ENCODE measurements at regions not wholly inside any gene's neighbourhood (a gene's known extent, or its start where the extent isn't known, plus 50 kb on each side); places are given as distances from the start of the nearest gene placed in this dataset.

GRCh38 chr14:104282332-104283196 is 144.2 kb downstream of the KIF26A start:
- CTCF ChIA-PET, result no interaction called here

GRCh38 chr14:104283197-104284106 is 145.1 kb downstream of the KIF26A start:
- TF ChIP-seq CTCF (IDR thresholded peaks at IDR 0.05; ENCODE audit: control extremely low read depth, extremely low read depth, low read depth, missing control alignments), result no peak
- ChIA-PET POLR2A (no interaction called here), CTCF (no interaction called here)
- no peak for DNase-seq (ENCODE audit: extremely low spot score)

More at GRCh38 chr14:104282332-104283196, 144.2 kb downstream of the KIF26A start:
- no peak for TF ChIP-seq CTCF (IDR thresholded peaks at IDR 0.05; ENCODE audit: control extremely low read depth, extremely low read depth, low read depth, missing control alignments)
- POLR2A ChIA-PET, result no interaction called here
- no peak for DNase-seq (ENCODE audit: extremely low spot score)

- no peak for DNase-seq (ENCODE audit: extremely low spot score)
- ChIA-PET POLR2A (no interaction called here), CTCF (no interaction called here)
- TF ChIP-seq CTCF (IDR thresholded peaks at IDR 0.05; ENCODE audit: control extremely low read depth, extremely low read depth, low read depth, missing control alignments), result no peak
Measured at GRCh38 chr14:104284107-104284592, 145.8 kb downstream of the KIF26A start.

GRCh38 chr14:104284636-104285507 is 146.5 kb downstream of the KIF26A start:
- no peak for TF ChIP-seq CTCF (IDR thresholded peaks at IDR 0.05; ENCODE audit: control extremely low read depth, extremely low read depth, low read depth, missing control alignments)
- CTCF ChIA-PET, result no interaction called here

GRCh38 chr14:104285508-104285840 is 147.1 kb downstream of the KIF26A start:
- ChIA-PET POLR2A (no interaction called here), CTCF (no interaction called here)
- TF ChIP-seq CTCF (IDR thresholded peaks at IDR 0.05; ENCODE audit: control extremely low read depth, extremely low read depth, low read depth, missing control alignments), result no peak
- DNase-seq (ENCODE audit: extremely low spot score), result no peak

More at GRCh38 chr14:104284636-104285507, 146.5 kb downstream of the KIF26A start:
- POLR2A ChIA-PET, result no interaction called here
- DNase-seq (ENCODE audit: extremely low spot score), result no peak

GRCh38 chr14:104286086-104286485 is 147.7 kb downstream of the KIF26A start:
- TF ChIP-seq CTCF (IDR thresholded peaks at IDR 0.05; ENCODE audit: control extremely low read depth, extremely low read depth, low read depth, missing control alignments), result no peak
- ChIA-PET CTCF (no interaction called here), POLR2A (no interaction called here)
- no peak for DNase-seq (ENCODE audit: extremely low spot score)
